ENCODE measurements at regions not wholly inside any gene's neighbourhood (a gene's known extent, or its start where the extent isn't known, plus 50 kb on each side); places are given as distances from the start of the nearest gene placed in this dataset.

GRCh38 chr6:141635621-141636020 is 497.1 kb upstream of the GJE1 start:
- no peak overlapping the region for H3K4me3 ChIP-seq
- 84 to 96% (median 90%) methylated on average over 3 of the region's 3 CpGs for WGBS, 4 donors

GRCh38 chr6:141634269-141634668 is 498.5 kb upstream of the GJE1 start:
- Histone ChIP-seq H3K9me3 (replicated peaks in 1 of 3) (no peaks in the 10 kb centered on the region), H3K4me1 (replicated peaks in 1 of 2) (no peaks in the 10 kb centered on the region), H3K36me3 (replicated peaks in 1 of 2) (no peaks in the 10 kb centered on the region), H3K27ac (no peak overlapping the region), H3K4me3 (no peak overlapping the region), H3K27me3 (no peaks in the 10 kb centered on the region)
- intact Hi-C loops (cut with DNase I) = no loop called here
- WGBS, 4 donors = 52 to 71% (median 63%) methylated on average over 2 of the region's 2 CpGs
- TF ChIP-seq CTCF (IDR thresholded peaks at IDR 0.05) (no peak), POLR2A (IDR thresholded peaks at IDR 0.05) (no peak)
- DNase-seq = no peak

More at GRCh38 chr6:141635621-141636020, 497.1 kb upstream of the GJE1 start:
- TF ChIP-seq CTCF (IDR thresholded peaks at IDR 0.05) = no peak
- TF ChIP-seq POLR2A (IDR thresholded peaks at IDR 0.05) = no peak
- H3K27ac ChIP-seq = no peak overlapping the region
- no peaks in the 10 kb centered on the region for H3K4me1 ChIP-seq (replicated peaks in 1 of 2)
- H3K36me3 ChIP-seq (replicated peaks in 1 of 2) = no peaks in the 10 kb centered on the region
- no peaks in the 10 kb centered on the region for H3K9me3 ChIP-seq (replicated peaks in 1 of 3)
- intact Hi-C loops (cut with DNase I) = no loop called here
- DNase-seq = no peak
- H3K27me3 ChIP-seq = no peaks in the 10 kb centered on the region

- H3K4me3 ChIP-seq = no peak overlapping the region
- WGBS, 4 donors = 87 to 95% (median 90%) methylated on average over 3 of the region's 3 CpGs
Observed at GRCh38 chr6:141624301-141624700, 508.4 kb upstream of the GJE1 start.

GRCh38 chr6:141618180-141618581 is 514.5 kb upstream of the GJE1 start:
- Histone ChIP-seq H3K27ac (no peak overlapping the region), H3K4me3 (no peak overlapping the region), H3K4me1 (replicated peaks in 1 of 2) (no peaks in the 10 kb centered on the region), H3K27me3 (no peaks in the 10 kb centered on the region), H3K9me3 (replicated peaks in 1 of 3) (no peaks in the 10 kb centered on the region), H3K36me3 (replicated peaks in 1 of 2) (no peaks in the 10 kb centered on the region)
- WGBS, 4 donors = 94 to 100% (median 97%) methylated on average over 4 to 31 of the region's 31 CpGs; no CpG with 5 or more reads in 1 of the 4 donors
- intact Hi-C loops (cut with DNase I) = no loop called here
- TF ChIP-seq CTCF (IDR thresholded peaks at IDR 0.05) (no peak), POLR2A (IDR thresholded peaks at IDR 0.05) (no peak)
- DNase-seq = no peak

More at GRCh38 chr6:141624301-141624700, 508.4 kb upstream of the GJE1 start:
- DNase-seq = no peak
- Histone ChIP-seq H3K27me3 (no peaks in the 10 kb centered on the region), H3K36me3 (replicated peaks in 1 of 2) (no peaks in the 10 kb centered on the region), H3K4me1 (replicated peaks in 1 of 2) (no peaks in the 10 kb centered on the region), H3K9me3 (replicated peaks in 1 of 3) (no peaks in the 10 kb centered on the region), H3K27ac (no peak overlapping the region)
- TF ChIP-seq CTCF (IDR thresholded peaks at IDR 0.05) (no peak), POLR2A (IDR thresholded peaks at IDR 0.05) (no peak)
- intact Hi-C loops (cut with DNase I) = no loop called here
